Thoracic aorta (tissue), 2 donors: ENCODE measurements at regions not wholly inside any gene's neighbourhood (a gene's known extent, or its start where the extent isn't known, plus 50 kb on each side); places are given as distances from the start of the nearest gene placed in this dataset.

ENCODE experiments used
- ATAC-seq: fragments of 150-250 bp; one replicate; pipeline ENCODE4 v1.8.0; 2017; ENCODE audit warnings: low read depth; ENCODE audit not compliant: insufficient number of reproducible peaks, low FRiP score
- DNase-seq: peaks from one replicate; pipeline ENCODE4 v3.0.0-alpha.2; 2020; ENCODE audit warnings: low spot score
- H3K27ac ChIP-seq, 2 donors: fragments of 200-600 bp; sonication (generic); 1 replicate in 1 of 2; 2 replicates in 1 of 2; pipeline ENCODE4 v1.5.1; 2016; ENCODE audit warnings: mild to moderate bottlenecking in 2 of 2, moderate library complexity in 2 of 2
- H3K27me3 ChIP-seq: fragments of 200-600 bp; sonication (generic); replicated peaks from 2 replicates; pipeline ENCODE4 v1.6.0; 2016; ENCODE audit warnings: mild to moderate bottlenecking; ENCODE audit not compliant: insufficient read depth
- H3K36me3 ChIP-seq: fragments of 200-600 bp; sonication (generic); one replicate; pipeline ENCODE4 v1.5.1; 2016
- H3K4me1 ChIP-seq, 2 donors: fragments of 200-600 bp; sonication (generic); 1 replicate in 1 of 2; 2 replicates in 1 of 2; pipeline versions ENCODE4 v1.5.1 to v1.6.0; 2016; ENCODE audit warnings: low read depth in 2 of 2, mild to moderate bottlenecking in 1 of 2; ENCODE audit not compliant: control insufficient read depth in 1 of 2
- H3K4me3 ChIP-seq: fragments of 200-600 bp; sonication (generic); 2 replicates; pipeline ENCODE4 v1.5.1; 2016; ENCODE audit warnings: mild to moderate bottlenecking
- H3K9me3 ChIP-seq: fragments of 200-600 bp; sonication (generic); 2 replicates; pipeline ENCODE4 v1.5.1; 2016
- TF ChIP-seq, protein P1 (sequence below): fragments of 200-600 bp; sonication (generic); IDR thresholded peaks from one replicate; pipeline ENCODE4 v1.5.1; 2019; ENCODE audit warnings: antibody characterized with exemption

DNA sequence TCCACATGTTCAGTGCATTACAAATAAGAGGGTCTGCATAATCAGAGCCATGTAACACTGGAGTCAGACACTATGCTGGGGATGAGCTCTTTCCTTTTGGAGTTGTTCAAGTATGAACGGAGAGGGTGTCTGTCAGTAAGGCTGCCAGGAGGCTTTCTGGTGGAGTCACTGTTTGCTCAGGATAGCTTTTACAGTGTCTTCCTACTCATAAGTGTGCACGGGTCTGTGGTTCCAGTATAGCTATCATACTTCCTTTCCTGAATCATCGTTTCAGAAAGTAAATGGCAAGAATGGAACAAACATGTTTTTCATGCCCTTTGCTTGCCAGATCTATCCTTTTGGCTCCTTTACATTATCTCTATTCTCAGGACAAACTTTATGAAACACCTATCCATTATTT lies 152.7 kb upstream of the CDH11 start:
- ATAC-seq (no peak), DNase-seq (no peak)
- Histone ChIP-seq H3K4me1 (no peaks in the 10 kb centered on the region), H3K4me3 (no peak overlapping the region), H3K36me3 (no peaks in the 10 kb centered on the region), H3K27me3 (no peaks in the 10 kb centered on the region), H3K9me3 (no peaks in the 10 kb centered on the region), H3K27ac (no peak overlapping the region)
- TF ChIP-seq, protein P1, sequence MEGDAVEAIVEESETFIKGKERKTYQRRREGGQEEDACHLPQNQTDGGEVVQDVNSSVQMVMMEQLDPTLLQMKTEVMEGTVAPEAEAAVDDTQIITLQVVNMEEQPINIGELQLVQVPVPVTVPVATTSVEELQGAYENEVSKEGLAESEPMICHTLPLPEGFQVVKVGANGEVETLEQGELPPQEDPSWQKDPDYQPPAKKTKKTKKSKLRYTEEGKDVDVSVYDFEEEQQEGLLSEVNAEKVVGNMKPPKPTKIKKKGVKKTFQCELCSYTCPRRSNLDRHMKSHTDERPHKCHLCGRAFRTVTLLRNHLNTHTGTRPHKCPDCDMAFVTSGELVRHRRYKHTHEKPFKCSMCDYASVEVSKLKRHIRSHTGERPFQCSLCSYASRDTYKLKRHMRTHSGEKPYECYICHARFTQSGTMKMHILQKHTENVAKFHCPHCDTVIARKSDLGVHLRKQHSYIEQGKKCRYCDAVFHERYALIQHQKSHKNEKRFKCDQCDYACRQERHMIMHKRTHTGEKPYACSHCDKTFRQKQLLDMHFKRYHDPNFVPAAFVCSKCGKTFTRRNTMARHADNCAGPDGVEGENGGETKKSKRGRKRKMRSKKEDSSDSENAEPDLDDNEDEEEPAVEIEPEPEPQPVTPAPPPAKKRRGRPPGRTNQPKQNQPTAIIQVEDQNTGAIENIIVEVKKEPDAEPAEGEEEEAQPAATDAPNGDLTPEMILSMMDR: no peak

DNA sequence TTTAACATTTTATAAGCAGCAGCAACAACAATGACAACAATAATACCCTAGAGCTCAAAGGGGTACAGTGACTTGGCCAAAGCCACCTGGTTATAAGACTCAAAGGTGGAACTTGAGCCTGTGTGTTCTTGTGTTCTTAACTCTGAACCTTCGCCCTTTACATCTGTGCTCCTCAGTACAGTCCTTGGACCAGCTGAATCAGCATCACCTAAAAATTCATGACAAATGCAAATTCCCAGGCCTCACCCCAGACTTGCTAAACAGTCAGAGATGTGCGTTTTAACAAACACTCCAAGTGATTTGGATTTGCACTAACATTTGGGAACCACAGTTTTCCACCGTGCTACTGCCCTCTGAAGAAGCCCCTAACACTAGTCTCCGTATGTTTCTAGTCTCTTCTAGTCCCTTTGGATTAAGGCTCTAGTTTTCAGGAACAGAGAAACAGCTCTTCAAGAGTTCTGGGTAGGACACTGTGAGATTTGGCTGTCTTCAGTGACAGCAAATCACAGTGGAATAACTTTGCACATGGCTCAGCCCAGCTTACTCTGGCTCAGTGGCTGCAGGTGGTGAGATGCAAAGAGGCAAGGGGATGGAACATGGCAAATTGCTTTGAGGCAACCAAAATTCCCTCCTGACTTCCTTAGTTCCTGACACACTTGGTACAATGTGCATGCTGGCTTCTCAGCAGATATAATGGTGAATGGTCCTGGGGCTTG lies 151.0 kb upstream of the CDH11 start:
- DNase-seq (no peak), ATAC-seq (no peak)
- H3K4me3 ChIP-seq: no peak overlapping the region
- TF ChIP-seq, protein P1: no peak
- H3K36me3 ChIP-seq: no peaks in the 10 kb centered on the region
- H3K27ac ChIP-seq: no peak overlapping the region
- no peaks in the 10 kb centered on the region for H3K27me3 ChIP-seq
- no peaks in the 10 kb centered on the region for H3K4me1 ChIP-seq
- H3K9me3 ChIP-seq: no peaks in the 10 kb centered on the region

DNA sequence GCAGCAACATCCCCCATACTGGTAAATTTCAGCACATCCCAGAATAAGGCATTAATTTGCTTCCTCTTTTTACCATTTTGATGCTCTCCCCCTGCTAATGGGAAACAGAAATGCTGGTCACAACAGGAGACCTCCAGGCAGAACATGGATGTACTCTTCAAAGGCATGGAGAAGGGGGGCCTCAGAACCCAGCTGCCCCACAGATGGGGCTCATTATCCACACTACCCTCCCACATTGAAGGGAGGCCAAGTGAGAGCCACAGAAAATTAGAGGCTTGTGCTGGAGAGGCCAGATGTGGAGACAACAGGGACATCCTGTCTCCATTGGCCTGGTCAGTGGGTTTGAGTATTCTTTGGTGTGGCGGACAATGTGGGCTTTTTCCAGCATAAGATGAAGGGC lies 150.1 kb upstream of the CDH11 start:
- TF ChIP-seq, protein P1: no peak
- Histone ChIP-seq H3K4me1 (no peaks in the 10 kb centered on the region), H3K36me3 (no peaks in the 10 kb centered on the region), H3K27me3 (no peaks in the 10 kb centered on the region), H3K27ac (no peak overlapping the region), H3K4me3 (no peak overlapping the region), H3K9me3 (no peaks in the 10 kb centered on the region)
- no peak for ATAC-seq
- DNase-seq: no peak

DNA sequence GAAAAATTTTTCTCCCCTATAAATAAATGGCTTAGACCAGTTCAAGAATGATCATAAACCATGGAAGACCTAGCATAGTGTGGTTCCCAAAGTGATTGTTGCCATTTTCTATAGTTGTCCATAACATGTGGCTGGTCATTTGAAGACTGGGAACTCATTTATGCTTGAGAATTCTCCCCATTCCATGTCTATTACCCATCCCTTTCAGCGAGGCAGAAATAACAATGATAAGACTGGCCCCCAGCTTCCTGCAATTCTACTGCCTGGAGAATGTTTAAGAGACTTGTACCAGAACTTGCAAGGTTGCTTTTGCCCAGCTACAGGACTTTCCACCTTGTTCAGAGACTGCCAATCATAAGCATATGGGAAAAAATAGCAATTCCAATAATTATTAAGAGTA lies 146.5 kb upstream of the CDH11 start:
- no peak overlapping the region for H3K27ac ChIP-seq
- TF ChIP-seq, protein P1: no peak
- H3K36me3 ChIP-seq: no peaks in the 10 kb centered on the region
- no peak overlapping the region for H3K4me3 ChIP-seq
- no peak for DNase-seq
- no peaks in the 10 kb centered on the region for H3K4me1 ChIP-seq
- H3K9me3 ChIP-seq: no peaks in the 10 kb centered on the region
- no peaks in the 10 kb centered on the region for H3K27me3 ChIP-seq
- no peak for ATAC-seq

DNA sequence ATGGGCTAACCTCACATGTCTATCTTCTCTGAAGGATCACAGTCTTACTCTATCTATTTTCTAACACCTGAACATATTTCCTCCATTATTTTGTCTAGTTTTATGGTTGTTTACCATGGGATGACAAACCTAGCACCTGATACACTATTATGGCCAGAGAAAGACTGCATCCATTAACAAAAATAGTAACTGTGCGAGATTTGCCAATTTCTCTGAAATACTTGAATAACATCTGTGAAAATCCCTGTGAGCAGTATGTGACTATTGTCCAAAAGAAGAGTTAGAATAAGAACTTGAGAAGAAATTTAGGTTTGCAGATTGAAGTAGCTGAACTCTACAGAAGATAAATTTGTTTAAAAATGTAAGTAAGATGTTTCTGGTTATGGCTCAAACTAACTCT lies 142.0 kb upstream of the CDH11 start:
- Histone ChIP-seq H3K4me1 (no peaks in the 10 kb centered on the region), H3K27me3 (no peaks in the 10 kb centered on the region), H3K36me3 (no peaks in the 10 kb centered on the region), H3K27ac (no peak overlapping the region), H3K9me3 (no peaks in the 10 kb centered on the region), H3K4me3 (no peak overlapping the region)
- ATAC-seq (no peak), DNase-seq (no peak)
- TF ChIP-seq, protein P1: no peak
